HG03575 (cell line): ENCODE measurements at regions not wholly inside any gene's neighbourhood (a gene's known extent, or its start where the extent isn't known, plus 50 kb on each side); places are given as distances from the start of the nearest gene placed in this dataset.

ENCODE experiments used
- ATAC-seq: cut with Tn5 transposase; IDR thresholded peaks from one replicate; pipeline ENCODE4 v1.9.1; 2021; ENCODE audit not compliant: unreplicated experiment, insufficient number of reproducible peaks, low FRiP score; ENCODE audit errors: extremely low read depth

DNA sequence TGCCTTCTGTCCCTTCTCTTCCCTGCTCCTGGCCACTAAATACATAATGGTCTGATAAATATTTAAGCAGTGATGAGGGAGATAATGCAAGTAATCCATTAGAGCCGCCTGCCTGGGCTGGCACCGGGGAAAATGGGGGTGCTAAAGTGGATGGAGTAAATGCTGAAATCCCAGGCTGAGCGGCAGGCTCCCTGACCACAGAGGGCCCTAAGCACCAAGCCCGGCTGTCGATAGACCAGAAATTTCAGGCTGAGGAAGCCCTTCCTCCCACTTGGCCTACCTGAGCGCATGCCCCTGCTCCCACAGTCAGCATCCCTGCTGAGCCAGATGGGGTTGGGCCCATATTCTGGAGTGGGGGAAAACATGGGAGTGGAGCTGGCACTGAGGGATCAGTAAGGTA is 197.5 kb upstream of the SKOR2 start:
- no peak for ATAC-seq

DNA sequence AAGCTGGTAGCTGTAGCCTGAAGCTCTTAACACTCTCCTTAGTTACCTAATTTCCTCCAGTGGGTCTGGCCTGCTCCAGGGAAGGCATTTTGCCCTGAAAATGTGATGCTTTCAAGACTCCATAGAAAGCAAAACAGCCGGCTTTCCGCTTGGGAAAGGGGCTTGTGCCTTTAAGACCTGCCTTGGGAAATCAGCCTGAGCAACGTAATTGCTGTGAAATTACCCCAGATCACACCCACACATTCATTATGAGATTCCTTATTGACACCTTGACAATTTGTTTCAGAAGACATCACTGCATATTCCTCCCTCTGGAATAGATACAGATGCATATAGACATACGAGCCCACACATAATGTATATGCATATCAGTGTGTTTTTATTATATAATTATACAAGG is 190.5 kb upstream of the SKOR2 start:
- ATAC-seq = no peak

DNA sequence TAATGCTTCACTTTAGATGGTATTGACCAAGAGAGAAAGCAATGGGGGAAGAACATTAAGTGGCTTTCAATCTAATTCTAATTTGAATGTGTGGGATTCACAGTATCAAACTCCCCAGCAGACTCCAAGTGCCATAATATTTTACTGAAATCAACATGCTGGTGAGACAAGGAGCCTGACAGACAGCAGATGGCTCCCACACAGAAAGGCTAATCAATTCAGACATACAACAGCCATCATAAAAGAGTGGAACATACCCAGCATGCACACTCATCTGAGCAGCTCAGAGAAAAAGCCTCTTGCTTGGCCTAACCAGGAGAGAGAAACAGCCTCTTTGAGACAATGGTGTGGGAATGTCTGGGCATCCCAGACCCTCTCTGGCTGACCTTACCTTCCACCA is 186.5 kb upstream of the SKOR2 start:
- no peak for ATAC-seq

DNA sequence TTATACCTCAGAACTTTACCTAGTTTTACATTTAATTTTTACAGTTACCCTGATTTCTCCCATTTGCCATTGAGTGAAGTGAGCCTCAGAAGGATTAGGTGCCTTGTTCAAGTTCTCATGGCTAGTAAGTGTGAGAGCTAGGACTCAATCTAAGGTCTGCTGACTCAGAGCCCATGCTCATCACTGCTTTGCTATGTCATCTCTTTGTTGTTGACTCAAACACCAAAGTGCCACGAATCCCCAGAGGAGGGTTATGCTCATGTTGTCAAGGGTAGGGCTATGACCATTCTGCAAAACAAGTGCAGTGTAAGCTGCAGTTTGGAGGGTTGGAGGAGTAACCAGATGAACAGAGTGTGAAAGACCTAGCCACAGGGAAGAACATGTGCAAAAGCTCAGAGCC is 185.4 kb upstream of the SKOR2 start:
- ATAC-seq = no peak

GRCh38 chr18:47434214-47434746 is 182.8 kb upstream of the SKOR2 start:
- ATAC-seq = no peak

DNA sequence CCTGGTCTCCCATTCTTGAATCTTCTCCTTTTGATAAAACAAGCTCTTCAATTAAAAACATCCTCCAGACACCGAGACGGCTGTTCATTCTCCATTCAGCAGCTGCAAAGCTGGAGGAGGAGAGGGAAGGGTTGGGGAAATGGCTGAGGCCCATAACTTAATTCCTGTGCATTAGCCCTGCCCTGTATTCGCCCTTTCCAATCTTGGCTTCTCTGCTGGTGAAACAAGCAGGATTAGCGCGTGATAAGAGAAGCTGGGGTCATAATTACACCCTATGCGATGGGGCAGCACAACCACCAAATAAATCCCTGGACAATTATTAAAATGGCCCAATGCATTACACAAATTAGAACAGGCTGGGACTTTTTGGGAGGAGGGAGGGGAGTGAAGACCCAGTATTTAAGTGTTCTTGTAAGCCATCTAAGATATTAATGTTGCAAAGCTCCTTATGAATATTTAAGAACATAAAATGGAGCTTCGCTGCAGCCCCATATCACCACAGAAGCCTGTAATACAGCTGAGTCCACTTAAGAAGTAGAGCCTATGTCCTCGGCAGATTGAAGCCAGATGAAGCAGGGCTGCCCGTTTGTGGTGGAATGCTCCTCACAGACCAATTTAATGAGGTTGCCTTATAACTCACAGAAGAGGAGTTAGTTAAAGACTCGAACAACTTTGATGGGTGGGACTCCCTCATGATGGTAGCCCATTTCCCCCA is 176.6 kb upstream of the SKOR2 start:
- ATAC-seq = no peak

GRCh38 chr18:47427072-47427471 is 175.6 kb upstream of the SKOR2 start:
- ATAC-seq = no peak

GRCh38 chr18:47425365-47425764 is 173.9 kb upstream of the SKOR2 start:
- ATAC-seq = no peak

DNA sequence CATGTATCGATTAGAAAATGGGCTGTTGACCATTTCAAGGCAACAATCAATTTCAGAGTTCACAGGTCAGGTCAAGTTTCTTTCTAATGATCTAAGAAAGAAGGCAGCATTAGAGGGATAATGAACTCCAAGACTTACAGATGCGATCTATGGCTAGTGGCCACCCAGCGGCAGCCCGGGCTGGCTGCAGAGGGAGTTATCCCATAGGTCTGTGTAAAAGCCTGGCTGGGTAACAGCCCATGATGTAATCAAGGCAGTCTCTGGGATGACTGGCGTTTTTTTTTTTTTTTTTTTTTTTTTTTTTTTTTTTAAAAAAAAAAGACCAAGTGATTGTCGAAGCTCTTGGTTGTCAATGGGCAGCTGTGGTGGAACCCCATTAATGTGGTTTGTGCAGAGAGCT is 171.1 kb upstream of the SKOR2 start:
- ATAC-seq = no peak

DNA sequence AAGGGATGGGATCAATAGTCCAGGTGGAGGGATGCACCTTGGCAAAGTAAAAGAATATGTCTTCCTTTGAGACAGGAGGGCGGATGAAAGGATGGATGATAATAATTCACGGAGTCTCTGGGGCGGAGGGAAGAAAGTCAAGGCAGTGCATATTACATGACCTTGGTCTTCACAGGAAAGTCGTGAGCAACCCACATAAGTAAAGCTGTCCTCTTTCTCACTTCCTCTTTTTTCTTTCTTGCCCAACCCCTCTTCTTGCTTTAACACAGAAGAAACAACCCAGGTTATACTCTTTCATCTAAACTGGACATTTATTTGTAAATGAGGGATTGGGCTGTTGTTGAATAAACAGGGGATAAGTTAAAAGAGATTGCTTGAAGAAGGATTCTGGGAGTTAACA is 168.7 kb upstream of the SKOR2 start:
- no peak for ATAC-seq

GRCh38 chr18:47418746-47419145 is 167.3 kb upstream of the SKOR2 start:
- ATAC-seq = no peak

- no peak for ATAC-seq
Measured at GRCh38 chr18:47417807-47418206, 166.3 kb upstream of the SKOR2 start.

GRCh38 chr18:47415881-47416280 is 164.4 kb upstream of the SKOR2 start:
- ATAC-seq = no peak

DNA sequence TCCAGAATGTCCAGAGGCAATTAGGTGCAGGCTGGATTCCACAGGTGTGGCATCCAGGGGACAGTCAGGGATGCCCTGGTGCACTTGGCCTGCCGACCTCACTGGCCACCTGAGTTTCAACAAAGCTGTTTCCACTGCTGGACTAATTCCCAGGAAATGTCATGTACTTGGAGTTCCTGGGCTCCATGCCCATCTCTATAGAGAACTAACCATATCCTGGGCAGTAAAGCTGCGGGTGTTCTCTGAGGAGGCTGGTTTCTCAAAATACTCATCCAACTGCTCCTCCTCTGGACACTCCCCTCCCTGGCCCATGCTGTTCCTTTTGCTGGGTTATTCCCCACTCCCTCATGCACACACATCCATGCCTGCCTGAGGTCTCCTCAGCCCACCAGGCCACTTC is 161.9 kb upstream of the SKOR2 start:
- ATAC-seq = no peak

GRCh38 chr18:47412924-47413323 is 161.5 kb upstream of the SKOR2 start:
- no peak for ATAC-seq

- ATAC-seq = no peak
Measured at GRCh38 chr18:47411159-47411558, 159.7 kb upstream of the SKOR2 start.

DNA sequence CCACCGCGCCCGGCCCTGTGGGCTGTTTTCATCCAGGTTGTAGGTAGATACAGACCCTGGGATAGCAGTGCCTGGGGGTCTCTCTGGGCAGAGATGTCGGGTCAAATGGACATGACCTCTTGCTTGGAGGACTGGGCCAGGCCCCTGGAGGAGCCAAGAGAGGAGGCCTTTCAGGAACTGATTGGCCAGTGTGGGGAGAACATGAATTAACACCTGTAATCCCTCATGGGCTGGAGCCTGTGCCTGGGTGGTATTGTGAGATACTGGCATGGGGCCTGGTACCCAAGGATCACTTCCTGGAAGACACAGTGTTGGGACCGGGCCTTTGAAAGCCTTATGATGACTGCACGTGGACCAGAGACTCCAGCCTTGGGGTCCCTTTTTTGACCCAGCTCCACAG is 158.7 kb upstream of the SKOR2 start:
- no peak for ATAC-seq

DNA sequence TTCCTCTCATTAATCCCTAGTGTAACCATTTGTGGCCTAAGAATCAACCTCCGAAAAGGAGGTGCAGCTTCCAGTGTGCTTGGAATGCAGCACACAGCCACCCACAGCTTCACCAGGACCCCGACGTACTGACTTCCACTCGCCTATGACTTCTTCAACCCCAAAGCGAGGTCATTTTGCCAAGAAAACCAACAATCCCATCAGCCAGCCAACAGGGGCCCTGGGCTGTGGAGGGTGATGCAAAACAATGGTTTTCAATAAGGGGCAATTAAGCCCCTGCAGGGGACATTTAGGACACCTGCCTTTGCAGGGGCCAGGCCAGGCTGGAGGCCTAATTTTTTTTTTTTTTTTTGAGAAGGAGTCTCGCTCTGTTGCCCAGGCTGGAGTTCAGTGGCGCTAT is 158.1 kb upstream of the SKOR2 start:
- ATAC-seq = no peak

DNA sequence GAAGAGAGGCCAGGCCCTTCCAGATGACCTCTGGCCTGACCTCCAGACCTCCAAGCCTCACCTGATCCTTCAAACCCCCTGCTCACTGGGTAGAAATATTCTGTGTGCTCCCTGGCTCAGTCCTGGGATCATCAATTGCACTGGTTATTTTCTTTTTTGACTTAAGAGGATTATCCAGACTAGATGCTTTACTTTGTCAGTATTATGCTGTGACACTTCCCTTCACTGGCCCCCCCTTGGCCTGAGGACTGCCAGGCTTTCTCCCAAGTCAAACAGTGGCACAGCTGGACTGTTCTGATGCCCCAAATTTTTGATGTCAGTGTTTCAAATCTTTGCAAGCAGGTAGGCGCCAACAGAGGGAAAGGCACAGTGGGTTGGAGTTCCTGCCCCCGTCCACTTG is 156.3 kb upstream of the SKOR2 start:
- ATAC-seq = no peak

DNA sequence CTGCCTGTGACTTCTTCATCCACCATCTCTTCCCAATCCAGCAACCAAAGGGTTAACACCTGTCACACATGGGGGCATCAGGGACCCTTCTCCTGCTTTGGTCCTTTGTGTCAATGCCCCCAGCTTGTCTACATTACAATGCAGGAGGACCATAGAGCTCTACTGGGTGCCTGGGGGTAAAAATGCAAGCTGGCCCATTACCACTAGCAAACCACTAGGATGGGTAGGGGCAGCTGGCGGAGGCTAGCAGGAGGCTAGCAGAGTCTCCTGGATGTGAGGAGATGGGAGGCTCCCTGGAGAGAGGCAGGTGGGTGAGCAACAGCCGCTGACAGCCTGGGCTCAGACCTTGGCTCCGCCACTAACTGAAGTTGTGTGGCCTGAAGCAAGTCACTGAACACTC is 153.4 kb upstream of the SKOR2 start:
- no peak for ATAC-seq

- ATAC-seq = no peak
Measured at GRCh38 chr18:47403949-47404348, 152.5 kb upstream of the SKOR2 start.
